ENCODE measurements at regions not wholly inside any gene's neighbourhood (a gene's known extent, or its start where the extent isn't known, plus 50 kb on each side); places are given as distances from the start of the nearest gene placed in this dataset.
"Not testable (repeated sequence)": the region's sequence is repeated elsewhere in the genome, so short reads cannot be mapped to it uniquely, and the experiment has no call there.

DNA sequence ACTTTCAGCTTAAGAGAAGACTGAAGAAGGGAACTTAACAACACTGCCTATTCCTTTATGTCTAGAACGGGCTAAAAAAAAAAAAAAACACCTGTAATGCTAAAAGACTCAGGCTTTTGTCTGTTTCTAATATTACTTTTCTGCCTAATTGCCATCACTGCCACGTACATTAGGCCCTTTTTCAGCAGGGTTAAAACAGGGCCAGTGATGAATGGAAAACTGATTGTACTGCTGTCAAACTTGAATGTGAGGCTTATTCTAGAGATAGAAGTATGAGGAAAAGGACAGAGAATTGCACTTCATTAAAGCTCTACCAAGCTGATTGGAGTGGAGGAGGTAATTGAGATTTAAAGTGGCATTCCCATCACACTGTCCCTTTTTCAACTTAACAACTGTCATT lies 535.8 kb downstream of the PRKD1 start:
- Mint-ChIP-seq H3K9me3 (peaks cover 0 to 14% (median 4%) of the 10 kb centered on the region in 11 donors), H3K4me1 (no peaks in the 10 kb centered on the region), H3K27ac (no peak overlapping the region), H3K27me3 (no peaks in the 10 kb centered on the region), H3K4me3 (no peak overlapping the region), H3K36me3 (no peaks in the 10 kb centered on the region)
- no peaks in the 10 kb centered on the region for H3K27me3 ChIP-seq (ENCODE audit: control insufficient read depth in 2 of 2, insufficient read depth in 2 of 2, low read length in 2 of 2)
- H3K36me3 ChIP-seq (ENCODE audit: control insufficient read depth in 2 of 3, insufficient read depth in 3 of 3, low read length in 3 of 3): no peaks in the 10 kb centered on the region
- H3K9me3 ChIP-seq (ENCODE audit: control insufficient read depth in 2 of 3, low read length in 3 of 3): no peaks in the 10 kb centered on the region
- intact Hi-C loops (cut with micrococcal nuclease): no loop called here
- H3K4me1 ChIP-seq (ENCODE audit: control insufficient read depth in 2 of 2, insufficient read depth in 2 of 2, low read length in 2 of 2): no peaks in the 10 kb centered on the region
- DNase-seq: no peak
- ChIA-PET POLR2A (no interaction called here), CTCF (no interaction called here)
- no peak overlapping the region for H3K27ac ChIP-seq (ENCODE audit: low read depth, low read length)
- H3K4me3 ChIP-seq (ENCODE audit: low read length): no peak overlapping the region
- no peak for ATAC-seq

DNA sequence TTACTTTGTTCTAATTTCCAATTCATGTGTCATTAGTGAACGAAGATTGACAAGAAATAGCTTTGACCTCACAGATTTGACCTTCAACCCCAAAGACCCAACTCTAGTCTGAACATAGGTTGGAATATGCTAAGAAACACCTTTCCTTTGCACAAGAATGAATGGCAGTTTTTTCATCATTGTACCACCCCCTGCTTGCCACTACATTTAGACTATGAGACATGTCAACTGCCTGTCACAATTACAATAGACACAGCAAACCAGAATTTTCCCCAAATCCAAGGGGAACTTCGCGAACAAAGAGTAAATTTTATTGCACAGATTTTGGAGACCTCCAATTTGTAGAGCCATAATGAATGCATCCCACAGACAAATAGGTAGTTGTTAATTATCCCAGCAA lies 535.4 kb downstream of the PRKD1 start:
- no peak for DNase-seq
- no peak overlapping the region for H3K27ac ChIP-seq (ENCODE audit: low read depth, low read length)
- ChIA-PET POLR2A (no interaction called here), CTCF (no interaction called here)
- no peaks in the 10 kb centered on the region for H3K4me1 ChIP-seq (ENCODE audit: control insufficient read depth in 2 of 2, insufficient read depth in 2 of 2, low read length in 2 of 2)
- no peak overlapping the region for H3K4me3 ChIP-seq (ENCODE audit: low read length)
- intact Hi-C loops (cut with micrococcal nuclease): no loop called here
- Mint-ChIP-seq H3K27me3 (no peaks in the 10 kb centered on the region), H3K9me3 (peaks cover 0 to 14% (median 4%) of the 10 kb centered on the region in 11 donors), H3K27ac (no peak overlapping the region), H3K4me1 (no peaks in the 10 kb centered on the region), H3K4me3 (no peak overlapping the region), H3K36me3 (no peaks in the 10 kb centered on the region)
- no peaks in the 10 kb centered on the region for H3K36me3 ChIP-seq (ENCODE audit: control insufficient read depth in 2 of 3, insufficient read depth in 3 of 3, low read length in 3 of 3)
- no peak for ATAC-seq
- H3K9me3 ChIP-seq (ENCODE audit: control insufficient read depth in 2 of 3, low read length in 3 of 3): no peaks in the 10 kb centered on the region
- H3K27me3 ChIP-seq (ENCODE audit: control insufficient read depth in 2 of 2, insufficient read depth in 2 of 2, low read length in 2 of 2): no peaks in the 10 kb centered on the region

DNA sequence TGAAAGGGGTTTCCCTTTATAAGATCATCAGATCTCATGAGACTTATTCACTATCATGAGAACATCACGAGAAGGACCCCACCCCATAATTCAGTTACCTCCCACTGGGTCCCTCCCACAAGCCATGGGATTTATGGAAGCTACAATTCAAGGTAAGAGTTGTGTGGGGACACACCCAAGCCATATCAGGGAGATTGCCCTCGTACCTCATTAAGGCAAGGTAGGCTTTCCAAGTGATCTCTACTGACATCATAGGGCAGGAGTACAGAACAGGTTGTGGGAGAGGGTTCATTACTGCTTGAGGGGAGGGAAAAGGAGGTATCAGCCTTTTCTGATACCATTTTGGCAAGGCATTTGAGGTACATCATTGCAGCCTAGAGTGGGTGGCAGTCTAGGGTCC lies 524.6 kb downstream of the PRKD1 start:
- H3K4me3 Mint-ChIP-seq: no peak overlapping the region
- H3K36me3 ChIP-seq (ENCODE audit: control insufficient read depth in 2 of 3, insufficient read depth in 3 of 3, low read length in 3 of 3): no peaks in the 10 kb centered on the region
- no peaks in the 10 kb centered on the region for H3K4me1 Mint-ChIP-seq
- ChIA-PET POLR2A (no interaction called here), CTCF (no interaction called here)
- H3K27me3 ChIP-seq (ENCODE audit: control insufficient read depth in 2 of 2, insufficient read depth in 2 of 2, low read length in 2 of 2): no peaks in the 10 kb centered on the region
- DNase-seq (no peak), ATAC-seq (no peak)
- intact Hi-C loops (cut with micrococcal nuclease): no loop called here
- no peak overlapping the region for H3K27ac ChIP-seq (ENCODE audit: low read depth, low read length)
- peaks cover 0 to 6% (median 0%) of the 10 kb centered on the region in 5 donors for H3K36me3 Mint-ChIP-seq
- no peak overlapping the region for H3K4me3 ChIP-seq (ENCODE audit: low read length)
- peaks cover 0 to 32% (median 12%) of the 10 kb centered on the region in 11 donors for H3K9me3 Mint-ChIP-seq
- H3K9me3 ChIP-seq (ENCODE audit: control insufficient read depth in 2 of 3, low read length in 3 of 3): no peaks in the 10 kb centered on the region
- no peaks in the 10 kb centered on the region for H3K27me3 Mint-ChIP-seq
- H3K4me1 ChIP-seq (ENCODE audit: control insufficient read depth in 2 of 2, insufficient read depth in 2 of 2, low read length in 2 of 2): no peaks in the 10 kb centered on the region
- H3K27ac Mint-ChIP-seq: no peak overlapping the region

DNA sequence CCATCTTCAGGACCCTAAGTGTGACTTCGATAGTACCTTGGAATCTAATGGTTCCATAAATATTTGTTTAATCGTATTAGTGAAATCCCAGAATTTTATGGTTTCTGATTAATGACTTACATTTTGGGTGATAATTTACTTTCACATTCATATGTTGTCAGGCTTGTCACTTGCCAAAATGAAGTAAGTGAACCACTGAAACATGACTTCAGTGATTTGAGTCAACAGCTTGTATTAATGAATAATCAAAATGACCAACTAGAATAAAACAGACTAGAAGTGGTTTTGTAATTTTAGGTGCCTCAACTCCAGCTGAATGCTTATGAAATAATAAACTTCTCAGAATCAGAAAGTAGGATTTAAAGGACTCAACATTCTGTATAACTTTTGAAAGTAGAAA lies 517.1 kb downstream of the PRKD1 start:
- DNase-seq: no peak

GRCh38 chr14:29414931-29415330 lies 512.7 kb downstream of the PRKD1 start:
- H3K36me3 Mint-ChIP-seq: not testable (repeated sequence)

More for the DNA sequence above, 517.1 kb downstream of the PRKD1 start:
- no peaks in the 10 kb centered on the region for H3K4me1 Mint-ChIP-seq
- H3K4me1 ChIP-seq (ENCODE audit: control insufficient read depth in 2 of 2, insufficient read depth in 2 of 2, low read length in 2 of 2): no peaks in the 10 kb centered on the region
- H3K27ac ChIP-seq (ENCODE audit: low read depth, low read length): no peak overlapping the region
- POLR2A ChIA-PET: no interaction called here
- no peak overlapping the region for H3K27ac Mint-ChIP-seq
- CTCF ChIA-PET: no interaction called here
- no peaks in the 10 kb centered on the region for H3K36me3 ChIP-seq (ENCODE audit: control insufficient read depth in 2 of 3, insufficient read depth in 3 of 3, low read length in 3 of 3)
- no peak for ATAC-seq
- no peak overlapping the region for H3K4me3 ChIP-seq (ENCODE audit: low read length)
- H3K4me3 Mint-ChIP-seq: no peak overlapping the region
- H3K9me3 ChIP-seq (ENCODE audit: control insufficient read depth in 2 of 3, low read length in 3 of 3): no peaks in the 10 kb centered on the region
- no peaks in the 10 kb centered on the region for H3K27me3 Mint-ChIP-seq
- no peaks in the 10 kb centered on the region for H3K27me3 ChIP-seq (ENCODE audit: control insufficient read depth in 2 of 2, insufficient read depth in 2 of 2, low read length in 2 of 2)
- intact Hi-C loops (cut with micrococcal nuclease): no loop called here
- H3K36me3 Mint-ChIP-seq: peaks cover 0 to 6% (median 0%) of the 10 kb centered on the region in 5 donors
- H3K9me3 Mint-ChIP-seq: peaks cover 3 to 25% (median 13%) of the 10 kb centered on the region in 11 donors

GRCh38 chr14:29419736-29420135 lies 507.9 kb downstream of the PRKD1 start:
- Histone ChIP-seq H3K36me3 (ENCODE audit: control insufficient read depth in 2 of 3, insufficient read depth in 3 of 3, low read length in 3 of 3) (no peaks in the 10 kb centered on the region), H3K4me1 (ENCODE audit: control insufficient read depth in 2 of 2, insufficient read depth in 2 of 2, low read length in 2 of 2) (no peaks in the 10 kb centered on the region), H3K27ac (ENCODE audit: low read depth, low read length) (no peak overlapping the region), H3K9me3 (ENCODE audit: control insufficient read depth in 2 of 3, low read length in 3 of 3) (no peaks in the 10 kb centered on the region), H3K27me3 (ENCODE audit: control insufficient read depth in 2 of 2, insufficient read depth in 2 of 2, low read length in 2 of 2) (no peaks in the 10 kb centered on the region), H3K4me3 (ENCODE audit: low read length) (no peak overlapping the region)
- no peaks in the 10 kb centered on the region for H3K4me1 Mint-ChIP-seq
- no peaks in the 10 kb centered on the region for H3K27me3 Mint-ChIP-seq
- no peak overlapping the region for H3K4me3 Mint-ChIP-seq
- ATAC-seq (no peak), DNase-seq (no peak)
- no peaks in the 10 kb centered on the region for H3K36me3 Mint-ChIP-seq
- peaks cover 0 to 24% (median 2%) of the 10 kb centered on the region in 11 donors for H3K9me3 Mint-ChIP-seq
- intact Hi-C loops (cut with micrococcal nuclease): no loop called here
- H3K27ac Mint-ChIP-seq: no peak overlapping the region
- ChIA-PET POLR2A (no interaction called here), CTCF (no interaction called here)

More at GRCh38 chr14:29414931-29415330, 512.7 kb downstream of the PRKD1 start:
- H3K36me3 ChIP-seq (ENCODE audit: control insufficient read depth in 2 of 3, insufficient read depth in 3 of 3, low read length in 3 of 3); H3K27me3 ChIP-seq (ENCODE audit: control insufficient read depth in 2 of 2, insufficient read depth in 2 of 2, low read length in 2 of 2); H3K4me1 Mint-ChIP-seq; POLR2A ChIA-PET; H3K4me1 ChIP-seq (ENCODE audit: control insufficient read depth in 2 of 2, insufficient read depth in 2 of 2, low read length in 2 of 2); H3K9me3 ChIP-seq (ENCODE audit: control insufficient read depth in 2 of 3, low read length in 3 of 3); H3K4me3 ChIP-seq (ENCODE audit: low read length); H3K27ac ChIP-seq (ENCODE audit: low read depth, low read length); DNase-seq; CTCF ChIA-PET; intact Hi-C loops (cut with micrococcal nuclease); H3K4me3 Mint-ChIP-seq; ATAC-seq; H3K27me3 Mint-ChIP-seq; H3K27ac Mint-ChIP-seq: not testable (repeated sequence)
- peaks cover 0 to 15% (median 4%) of the 10 kb centered on the region in 11 donors for H3K9me3 Mint-ChIP-seq

- Mint-ChIP-seq H3K36me3 (no peaks in the 10 kb centered on the region), H3K27me3 (no peaks in the 10 kb centered on the region), H3K9me3 (peaks cover 0 to 37% (median 2%) of the 10 kb centered on the region in 11 donors), H3K27ac (peak overlapping the region in 1 of 9 donors; percentile 35), H3K4me1 (no peaks in the 10 kb centered on the region), H3K4me3 (no peak overlapping the region)
- ChIA-PET POLR2A (no interaction called here), CTCF (interaction anchor here (0.8 kb wide), 1 partner anchor 143 kb away, joined by 5 read pairs; no protein-coding TSS in a partner anchor)
- Histone ChIP-seq H3K4me3 (ENCODE audit: low read length) (no peak overlapping the region), H3K36me3 (ENCODE audit: control insufficient read depth in 2 of 3, insufficient read depth in 3 of 3, low read length in 3 of 3) (no peaks in the 10 kb centered on the region), H3K27me3 (ENCODE audit: control insufficient read depth in 2 of 2, insufficient read depth in 2 of 2, low read length in 2 of 2) (no peaks in the 10 kb centered on the region), H3K27ac (ENCODE audit: low read depth, low read length) (no peak overlapping the region), H3K4me1 (ENCODE audit: control insufficient read depth in 2 of 2, insufficient read depth in 2 of 2, low read length in 2 of 2) (no peaks in the 10 kb centered on the region), H3K9me3 (ENCODE audit: control insufficient read depth in 2 of 3, low read length in 3 of 3) (no peaks in the 10 kb centered on the region)
- DNase-seq (no peak), ATAC-seq (no peak)
- intact Hi-C loops (cut with micrococcal nuclease): no loop called here
Observed at GRCh38 chr14:29421156-29421728, 506.4 kb downstream of the PRKD1 start.
